NCI-H446 (cell line): ENCODE measurements at regions not wholly inside any gene's neighbourhood (a gene's known extent, or its start where the extent isn't known, plus 50 kb on each side); places are given as distances from the start of the nearest gene placed in this dataset.
A peak's percentile ranks its signal among the peaks of the same experiment; 100 is the strongest.

ENCODE experiments used
- DNase-seq, 2 experiments: peaks; one replicate each; lab custom pipeline; 2025; lab: John Stamatoyannopoulos, UW

DNA sequence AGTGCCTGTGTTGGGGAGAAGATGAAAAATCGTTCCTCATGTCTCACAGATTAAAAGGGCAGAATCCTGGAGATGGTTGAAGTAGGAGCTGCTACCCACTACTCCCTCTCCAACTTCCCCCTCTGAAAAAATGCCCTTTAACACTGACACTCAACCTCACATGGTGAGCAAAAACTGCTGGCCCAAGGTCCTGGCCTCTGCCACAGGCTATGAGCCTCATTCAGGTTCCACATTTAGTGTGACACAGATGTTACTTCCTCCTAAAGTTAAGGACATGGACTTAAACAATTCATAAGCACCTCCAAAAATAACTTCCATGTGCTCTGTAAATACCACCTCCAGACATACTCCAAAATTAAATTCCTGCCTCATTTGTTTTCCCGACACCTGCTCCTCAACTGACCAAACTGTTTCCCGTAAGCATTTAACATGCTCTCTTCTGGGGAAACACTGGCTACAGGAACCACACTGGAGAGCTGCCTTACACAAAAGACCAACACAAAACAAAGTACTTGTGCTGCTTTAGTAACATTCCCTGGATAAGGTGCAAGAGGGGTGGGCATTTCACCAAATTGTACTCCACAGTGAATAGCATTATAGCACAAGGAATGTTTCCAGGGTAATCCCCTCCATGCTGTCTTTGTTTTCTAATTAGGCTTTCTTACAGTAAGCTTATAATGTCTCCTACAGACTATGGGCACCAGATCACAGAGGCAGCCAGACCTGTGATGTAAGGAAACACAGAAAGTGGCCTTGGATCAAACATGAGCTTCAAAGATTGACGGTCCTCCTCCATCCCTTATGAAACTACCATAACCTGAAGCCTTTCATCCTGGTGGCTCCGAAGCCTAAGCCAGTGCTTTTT, 57.0 kb downstream of the PHLDA1 start:
- no peak for DNase-seq

DNA sequence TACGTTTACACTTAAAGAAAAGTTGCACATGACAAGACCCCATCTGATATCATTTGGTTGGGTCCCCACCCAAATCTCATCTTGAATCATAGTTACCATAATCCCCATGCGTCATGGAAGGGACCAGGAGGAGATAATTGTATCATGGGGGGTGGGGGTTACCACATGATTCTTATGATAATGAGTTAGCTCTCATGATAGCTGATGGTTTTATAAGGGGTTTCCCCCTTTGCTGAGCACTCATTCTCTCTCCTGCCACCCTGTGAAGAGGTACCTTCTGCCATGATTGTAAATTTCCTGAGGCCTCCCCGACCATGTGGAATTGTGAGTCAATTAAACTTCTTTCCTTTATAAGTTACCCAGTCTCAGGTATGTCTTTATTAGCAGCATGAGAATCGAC, 60.3 kb downstream of the PHLDA1 start:
- no peak for DNase-seq

DNA sequence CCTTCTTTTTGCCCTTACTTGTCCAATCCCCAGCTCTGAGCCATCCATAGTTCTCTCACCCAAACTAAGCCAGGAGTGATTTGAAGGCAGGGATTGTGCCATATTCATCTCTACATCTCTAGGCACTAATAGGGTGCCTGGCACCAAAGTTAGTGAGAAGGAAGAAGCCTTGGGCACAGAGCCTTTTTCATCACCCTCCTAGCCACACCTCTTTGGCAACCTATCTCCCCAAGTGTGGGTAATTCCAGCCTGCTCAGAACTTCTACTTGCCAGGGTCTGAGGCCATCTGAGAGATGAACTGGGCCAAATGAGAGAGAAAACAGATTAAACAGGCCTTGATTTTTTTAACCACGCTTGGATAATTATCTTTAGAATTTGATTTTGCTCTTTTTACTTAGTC, 61.3 kb downstream of the PHLDA1 start:
- peak in 1 of 2 experiments; percentile 71 for DNase-seq

DNA sequence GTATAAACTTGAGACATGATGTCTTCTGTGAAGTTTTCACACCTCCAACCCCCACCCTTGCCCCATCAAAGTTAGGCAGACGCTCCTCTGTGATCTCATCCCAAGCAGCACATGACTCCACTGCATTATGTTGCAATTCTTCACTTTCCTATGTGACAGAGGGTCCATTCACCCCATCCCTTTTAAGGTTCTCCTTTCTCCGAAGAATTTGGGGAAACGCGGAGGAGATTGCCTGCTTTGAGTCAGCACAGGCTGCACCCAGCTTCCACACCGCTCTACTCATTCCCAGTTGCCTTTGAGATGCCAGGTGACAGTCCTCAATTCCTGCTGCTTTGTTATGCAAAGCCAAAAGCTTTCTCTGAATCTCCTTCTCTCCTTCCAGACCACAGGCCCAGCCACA, 61.8 kb downstream of the PHLDA1 start:
- no peak for DNase-seq

DNA sequence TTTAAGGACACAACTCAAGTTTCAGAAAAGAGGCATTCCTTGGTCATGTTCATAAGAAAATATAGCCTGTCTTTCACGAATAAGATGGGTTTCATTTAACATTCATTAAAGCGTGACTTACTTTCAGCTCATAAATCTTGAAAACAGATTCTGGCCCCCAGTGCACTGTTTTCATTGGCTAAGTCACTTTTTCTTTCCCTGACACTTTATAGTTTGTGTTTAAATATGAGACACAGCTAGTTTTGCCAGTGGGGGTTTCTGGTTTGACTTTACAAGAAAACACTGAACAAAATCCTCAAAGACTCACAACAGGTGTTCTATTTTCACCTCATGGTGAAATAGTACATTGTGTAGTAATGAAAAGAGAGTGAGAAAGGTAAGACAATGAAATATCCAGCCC, 65.9 kb downstream of the PHLDA1 start:
- no peak for DNase-seq

DNA sequence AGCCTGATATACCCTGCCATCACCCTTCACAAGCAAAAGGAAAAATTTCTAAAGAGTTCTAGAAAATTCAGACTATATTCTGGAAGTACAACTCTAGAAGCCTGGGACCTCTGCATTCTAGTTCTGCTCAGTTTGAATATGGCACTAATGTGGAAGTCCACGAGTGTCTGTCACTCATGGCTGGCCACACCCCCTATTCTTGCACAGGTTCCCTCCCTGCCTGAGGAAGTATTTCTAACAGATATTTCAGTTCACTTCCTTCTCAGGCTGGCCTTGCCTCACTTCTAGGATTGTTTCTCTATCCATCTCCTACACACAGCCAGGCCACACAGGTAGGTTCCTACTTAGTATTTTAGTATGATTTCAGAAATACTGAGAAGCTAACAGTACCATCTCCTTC, 67.4 kb downstream of the PHLDA1 start:
- DNase-seq, result no peak

DNA sequence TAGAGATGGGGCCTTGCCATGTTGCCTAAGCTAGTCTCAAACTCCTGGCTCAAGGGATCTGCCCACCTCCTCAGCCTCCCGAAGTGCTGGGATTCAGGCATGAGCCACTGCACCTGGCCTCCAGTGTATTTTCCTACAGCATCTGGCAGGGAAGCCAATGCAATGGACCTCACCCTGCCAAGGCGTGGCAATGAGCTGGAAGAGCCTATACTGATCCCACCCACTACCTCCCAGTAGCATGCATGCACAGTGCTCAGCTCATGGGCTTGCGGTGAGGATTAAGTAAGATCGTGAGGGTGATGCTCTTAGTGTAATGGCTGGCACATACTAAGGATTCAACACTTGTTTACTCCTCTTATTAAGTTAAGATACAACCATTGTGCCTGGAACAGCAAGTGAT, 69.7 kb downstream of the PHLDA1 start:
- no peak for DNase-seq

DNA sequence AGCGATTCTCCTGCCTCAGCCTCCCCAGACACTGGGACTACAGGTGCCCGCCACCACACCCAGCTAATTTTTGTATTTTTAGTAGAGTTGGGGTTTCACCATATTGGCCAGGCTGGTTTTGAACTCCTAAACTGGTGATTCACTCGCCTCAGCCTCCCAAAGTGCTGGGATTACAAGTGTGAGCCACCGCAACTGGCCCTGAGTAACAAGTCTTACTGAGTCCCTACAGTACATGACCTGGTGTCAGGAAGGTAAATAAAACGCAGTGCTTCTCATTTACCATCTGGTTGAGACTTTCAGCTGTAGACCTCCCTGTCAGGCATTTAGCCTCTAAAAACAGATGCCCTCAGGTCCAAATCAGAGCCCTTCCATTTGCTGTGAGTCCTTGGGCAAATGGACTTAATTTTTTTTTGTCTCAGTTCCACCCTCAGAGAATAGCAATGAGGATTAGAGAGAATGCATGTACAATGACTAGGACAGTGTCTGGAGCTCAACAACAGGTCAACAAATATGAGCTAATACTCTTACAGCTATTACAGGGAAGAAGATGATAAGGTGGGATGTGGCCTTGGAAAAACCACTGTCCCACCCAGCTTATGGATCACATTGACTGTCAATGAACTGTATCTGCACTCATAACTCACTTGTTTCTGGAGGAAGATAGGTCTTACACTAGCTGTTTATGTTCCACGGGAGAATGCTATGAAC, 70.5 kb downstream of the PHLDA1 start:
- DNase-seq, result no peak

DNA sequence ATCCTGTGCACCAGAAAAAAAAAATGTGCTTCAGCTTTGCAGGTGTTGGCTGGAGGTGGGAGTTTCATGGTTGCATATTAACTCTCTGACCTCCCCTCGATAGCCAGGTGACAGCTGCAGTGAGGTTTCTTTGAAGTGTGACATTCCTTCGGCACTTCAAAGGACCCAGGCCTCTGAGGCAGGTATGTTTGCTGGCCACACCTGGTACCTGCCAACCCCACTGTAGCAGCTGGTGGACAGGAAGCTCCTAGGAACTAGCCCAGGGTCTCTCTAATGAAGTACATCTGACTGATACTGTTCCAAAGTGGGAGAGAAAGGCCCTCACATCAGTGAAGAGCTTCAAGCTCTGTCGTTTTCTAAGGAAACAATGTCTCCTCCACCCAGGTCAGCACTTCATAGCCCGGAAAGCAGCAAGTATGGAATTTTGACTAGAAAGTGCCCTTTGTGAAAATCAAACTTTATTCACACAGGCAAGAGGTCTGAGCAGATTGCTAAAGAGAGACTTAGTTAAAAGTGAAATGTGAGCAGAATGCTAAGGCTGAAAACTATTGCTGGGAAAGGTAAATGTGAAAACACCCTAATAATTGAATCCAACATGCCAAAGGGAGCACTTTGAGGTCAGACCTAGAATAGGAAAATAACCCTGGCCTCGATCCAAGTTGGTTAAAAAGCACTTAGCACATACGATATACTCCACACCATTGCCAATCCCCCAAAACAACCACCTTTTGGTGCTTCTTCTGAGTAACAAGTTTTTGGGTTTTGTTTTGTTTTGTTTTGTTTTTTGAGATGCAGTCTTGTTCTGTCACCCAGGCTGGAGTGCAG, 71.3 kb downstream of the PHLDA1 start:
- DNase-seq, result no peak

DNA sequence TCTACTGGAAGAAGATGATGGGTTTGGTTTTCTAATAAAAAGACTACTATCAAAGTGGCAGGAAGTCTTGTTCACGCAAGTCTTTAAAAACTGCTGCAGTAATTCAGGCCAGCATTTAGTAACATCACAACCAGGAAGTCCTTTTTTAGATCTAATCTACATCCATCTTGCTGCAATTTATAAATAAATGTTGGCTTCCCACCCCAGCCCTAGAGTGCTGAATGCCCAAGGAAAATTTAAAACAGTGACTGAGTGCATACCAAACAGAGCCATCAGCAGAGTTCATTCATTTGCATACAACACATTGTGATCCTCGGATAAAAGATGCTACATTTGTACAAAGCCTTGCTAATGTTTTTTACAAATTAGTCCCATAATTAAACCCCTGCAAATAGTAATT, 72.1 kb downstream of the PHLDA1 start:
- DNase-seq, result no peak

DNA sequence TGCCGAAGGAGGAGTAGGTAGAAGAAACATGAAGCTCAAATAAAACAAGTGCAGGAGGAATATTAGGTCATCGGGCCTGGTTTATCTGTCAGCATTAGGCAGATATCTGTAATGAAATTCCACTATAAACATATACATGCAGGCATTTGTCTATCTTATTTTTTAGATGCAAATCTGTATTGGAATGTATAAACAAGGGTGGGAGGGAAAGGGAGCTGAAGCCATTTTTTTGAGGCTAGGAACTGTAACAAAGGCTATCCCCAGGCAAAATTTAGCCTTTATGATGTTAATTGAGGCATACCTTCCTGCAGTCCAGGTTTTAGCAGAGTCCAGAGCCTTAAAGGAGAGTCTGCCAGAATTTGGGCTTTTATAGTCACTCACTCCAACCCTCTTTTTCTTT, 72.5 kb downstream of the PHLDA1 start:
- no peak for DNase-seq

DNA sequence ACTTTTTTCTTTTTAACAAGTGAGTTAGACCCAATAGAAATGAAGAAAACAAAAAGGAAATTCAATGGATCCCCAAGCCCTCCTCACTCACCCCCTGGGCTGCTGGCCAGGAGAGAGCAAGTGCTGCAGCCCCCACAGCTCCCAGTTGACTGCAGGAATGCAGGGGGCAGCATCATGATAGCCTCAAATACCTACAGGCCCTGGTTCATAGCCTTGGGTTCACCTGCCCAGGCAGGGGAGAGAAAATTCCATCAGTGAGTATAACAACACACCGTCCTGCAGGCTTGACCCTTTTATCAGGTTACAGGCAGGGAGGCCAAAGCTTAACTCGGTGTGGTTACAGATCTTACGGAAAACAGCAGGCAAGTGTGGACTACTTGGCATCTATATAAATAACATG, 76.3 kb downstream of the PHLDA1 start:
- DNase-seq, result no peak

DNA sequence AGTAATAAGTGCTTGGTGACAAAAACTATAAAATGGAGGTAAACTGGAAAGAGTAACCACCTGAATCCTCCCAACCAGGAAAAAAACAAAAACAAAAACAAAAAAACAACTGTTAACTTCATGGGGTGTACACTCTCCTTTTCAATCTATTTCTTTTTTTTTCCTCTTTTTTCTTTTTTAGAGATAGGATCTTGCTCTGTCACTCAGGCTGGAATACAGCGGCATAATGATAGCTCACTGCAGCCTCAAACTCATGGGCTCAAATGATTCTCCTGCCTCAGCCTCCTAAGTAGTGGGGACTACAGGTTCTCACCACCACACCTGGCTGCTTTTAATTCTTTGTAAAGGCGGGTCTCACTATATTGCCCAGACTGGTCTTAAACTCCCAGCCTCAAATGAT, 76.8 kb downstream of the PHLDA1 start:
- DNase-seq, result no peak

DNA sequence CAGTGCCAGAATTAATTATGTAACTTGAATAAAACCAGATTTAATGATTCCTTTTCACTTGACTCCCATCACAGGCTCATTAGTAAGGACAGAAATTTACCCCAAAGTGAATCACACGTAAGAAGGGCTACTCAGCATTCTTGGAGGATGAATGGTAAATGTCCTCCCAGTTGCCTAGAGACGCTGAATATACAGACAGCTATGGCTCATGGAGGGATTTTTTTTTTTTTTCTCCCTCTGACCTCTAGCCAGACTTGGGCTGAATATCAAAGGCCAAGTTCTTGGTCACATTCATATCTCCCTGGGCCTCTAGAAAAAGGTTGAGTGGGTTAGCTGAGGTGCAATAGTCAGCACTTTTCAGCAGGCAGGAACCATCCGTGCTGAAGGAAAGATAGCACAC, 77.5 kb downstream of the PHLDA1 start:
- DNase-seq, result peak; percentile 5 to 27

DNA sequence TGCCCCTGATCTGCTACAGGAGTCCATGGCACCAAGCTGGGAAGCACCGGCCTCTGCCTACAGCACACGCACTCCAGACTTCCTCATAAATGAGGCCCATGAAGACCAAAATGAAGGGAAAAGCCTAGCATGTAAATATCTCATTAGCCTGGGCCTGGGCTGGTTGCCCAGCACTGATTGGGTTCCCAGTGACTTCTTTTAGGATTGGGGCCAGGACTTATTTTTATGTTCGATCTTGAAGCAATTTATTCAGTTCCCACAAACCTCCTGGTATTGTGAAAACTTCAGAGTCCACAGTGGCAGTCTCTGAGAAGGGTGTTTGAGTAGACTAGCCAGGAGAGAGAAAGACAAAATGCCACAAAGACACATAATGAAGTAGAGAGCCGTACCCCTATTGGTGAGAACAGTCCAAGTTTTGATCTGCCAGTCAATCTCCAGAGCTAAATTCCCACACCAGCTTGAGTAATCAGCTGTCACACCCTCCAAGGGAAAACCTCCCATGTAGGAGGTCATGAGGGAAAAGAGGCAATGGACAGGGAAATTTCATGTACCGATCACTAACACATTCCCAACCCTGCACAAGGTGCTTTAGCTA, 78.2 kb downstream of the PHLDA1 start:
- peak; percentile 80 to 90 for DNase-seq

DNA sequence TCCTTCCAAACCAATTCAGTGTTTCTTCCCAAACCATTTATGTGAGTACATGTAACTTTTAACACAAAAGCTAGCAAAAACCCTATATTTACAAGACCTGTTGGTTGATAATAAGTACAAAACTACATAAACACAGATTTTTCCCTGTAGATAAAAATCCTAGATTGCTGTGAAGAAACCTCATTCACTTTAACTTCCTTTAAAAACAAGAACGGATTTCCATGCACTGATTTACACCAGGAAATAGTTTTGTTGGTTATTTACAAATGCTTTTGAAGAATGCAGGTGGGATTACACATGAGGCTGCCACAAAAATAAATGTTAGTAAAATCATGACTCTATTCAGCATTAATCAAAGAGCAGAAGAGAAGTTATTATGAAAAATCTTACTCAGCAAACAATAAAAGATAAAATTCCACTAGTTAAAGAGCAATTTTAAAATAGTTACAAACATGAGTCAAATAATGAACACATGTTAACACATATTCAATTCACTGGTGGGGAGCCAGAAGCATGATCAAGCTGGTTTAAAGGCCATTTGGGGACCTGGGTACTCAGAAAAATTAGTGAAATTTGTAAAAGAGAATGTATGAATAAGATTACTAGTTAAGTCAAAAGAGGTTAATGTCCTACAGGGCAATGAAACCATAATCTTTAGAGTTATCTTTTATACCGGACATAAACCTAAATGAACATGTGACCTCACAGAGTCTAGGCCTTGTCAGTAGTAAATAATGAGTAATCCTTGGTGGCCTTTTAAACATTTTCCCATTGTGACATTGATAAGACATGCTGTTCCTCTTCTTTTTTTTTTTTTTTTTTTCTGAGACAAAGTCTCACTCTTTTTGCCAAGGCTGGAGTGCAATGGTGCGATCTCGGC, 79.9 kb downstream of the PHLDA1 start:
- no peak for DNase-seq

DNA sequence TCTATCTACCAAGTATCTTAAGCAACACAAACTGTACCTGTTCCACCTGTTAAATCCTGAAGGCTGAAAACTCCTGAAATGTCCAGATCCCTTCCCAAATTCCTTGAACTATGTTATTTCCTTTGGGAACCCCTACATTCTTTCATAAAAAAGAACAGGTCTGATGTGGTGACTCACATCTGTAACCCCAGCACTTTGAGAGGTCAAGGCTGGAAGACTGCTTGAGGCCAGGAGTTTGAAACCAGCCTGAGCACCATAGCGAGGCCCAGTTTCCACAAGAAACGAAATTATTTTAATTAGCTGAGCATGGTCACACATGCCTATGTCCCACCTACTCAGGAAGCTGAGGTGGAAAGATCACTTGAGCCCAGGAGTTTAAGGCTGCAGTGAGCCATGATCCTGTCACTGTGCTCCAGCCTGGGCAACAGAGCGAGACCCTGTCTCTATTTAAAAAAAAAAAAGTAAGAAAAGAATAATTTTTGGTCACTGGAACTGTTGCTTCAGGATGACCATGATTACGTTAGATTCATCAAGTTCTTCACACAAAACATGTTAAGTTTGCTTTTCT, 84.3 kb downstream of the PHLDA1 start:
- no peak for DNase-seq

DNA sequence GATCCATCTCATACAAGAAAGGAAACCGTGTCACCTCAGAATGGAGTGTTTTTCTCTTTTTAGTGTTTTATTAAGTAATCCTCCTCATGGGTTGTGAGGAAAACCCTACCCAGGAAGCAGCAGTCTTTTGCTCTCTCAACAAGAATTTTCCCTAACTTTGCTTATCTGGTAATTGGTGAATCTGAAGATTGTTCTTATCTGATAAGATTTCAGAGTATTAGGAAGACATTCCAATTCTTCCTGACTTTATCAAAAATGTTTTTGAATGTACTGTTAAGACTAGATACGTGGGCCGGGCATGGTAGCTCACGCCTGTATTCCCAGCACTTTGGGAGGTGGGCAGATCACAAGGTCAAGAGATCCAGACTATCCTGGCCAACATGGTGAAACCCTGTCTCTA, 86.0 kb downstream of the PHLDA1 start:
- DNase-seq, result no peak

DNA sequence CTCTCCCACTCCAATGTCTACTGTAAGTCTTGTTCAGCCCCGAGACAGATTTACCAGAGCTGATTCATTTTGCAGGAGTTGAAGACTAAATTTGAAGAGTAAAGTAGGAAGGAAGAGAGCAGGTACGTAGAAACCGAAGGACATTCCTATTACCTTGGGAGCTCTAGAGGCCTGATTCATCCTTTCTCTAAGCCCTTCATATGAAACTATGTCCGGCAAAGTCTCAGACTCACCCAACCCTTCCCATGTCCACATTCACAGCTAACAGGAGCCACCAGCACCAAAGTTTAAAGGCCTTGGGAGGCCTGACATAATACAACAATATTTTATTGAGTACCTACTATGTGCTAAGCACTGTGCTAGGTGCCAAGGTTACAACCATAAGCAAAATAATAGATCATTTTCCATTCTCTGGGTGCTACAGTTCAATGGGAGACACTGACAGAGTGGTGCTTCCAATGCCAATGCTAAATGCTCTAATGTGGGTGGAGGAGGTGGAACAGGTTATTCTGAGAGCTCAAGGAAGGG, 86.6 kb downstream of the PHLDA1 start:
- no peak for DNase-seq

DNA sequence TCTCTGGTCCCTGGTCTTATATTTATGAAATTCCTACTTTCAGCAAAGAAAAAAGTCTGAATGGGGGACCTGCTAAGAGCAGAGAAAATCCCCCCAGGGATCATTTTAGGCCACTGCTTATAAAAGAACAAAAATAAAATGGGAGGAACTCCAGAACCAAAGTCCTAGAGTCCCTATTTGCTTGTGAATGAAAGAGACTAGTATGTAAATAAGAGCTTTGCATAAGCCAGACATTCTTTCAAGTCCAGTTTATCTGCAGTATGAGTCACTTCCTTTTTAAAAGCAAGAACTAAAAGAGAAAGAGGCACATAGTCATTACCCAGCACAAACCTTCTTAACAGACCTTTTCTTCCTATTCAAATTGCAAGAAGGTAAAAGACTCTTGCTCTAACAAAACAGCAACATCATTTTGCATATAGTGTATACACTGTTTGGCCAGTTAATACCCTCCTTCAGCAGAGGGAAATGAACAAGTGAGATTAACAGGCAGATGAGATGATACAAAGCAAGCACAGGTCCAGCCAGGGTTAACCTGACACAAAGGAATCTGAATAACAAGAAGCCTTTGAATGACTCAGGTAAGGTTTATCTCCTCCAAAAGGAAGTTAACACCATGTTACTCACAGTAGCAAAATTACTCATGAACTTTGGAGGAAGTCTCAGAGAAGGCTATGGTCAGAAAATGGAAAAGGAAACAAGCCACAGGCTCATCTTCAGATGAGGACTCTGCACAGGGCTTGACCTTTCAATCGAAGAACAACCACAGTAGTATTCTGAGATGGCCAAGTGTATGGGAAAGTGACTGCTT, 87.3 kb downstream of the PHLDA1 start:
- no peak for DNase-seq
